ENCODE measurements at regions not wholly inside any gene's neighbourhood (a gene's known extent, or its start where the extent isn't known, plus 50 kb on each side); places are given as distances from the start of the nearest gene placed in this dataset.

DNA sequence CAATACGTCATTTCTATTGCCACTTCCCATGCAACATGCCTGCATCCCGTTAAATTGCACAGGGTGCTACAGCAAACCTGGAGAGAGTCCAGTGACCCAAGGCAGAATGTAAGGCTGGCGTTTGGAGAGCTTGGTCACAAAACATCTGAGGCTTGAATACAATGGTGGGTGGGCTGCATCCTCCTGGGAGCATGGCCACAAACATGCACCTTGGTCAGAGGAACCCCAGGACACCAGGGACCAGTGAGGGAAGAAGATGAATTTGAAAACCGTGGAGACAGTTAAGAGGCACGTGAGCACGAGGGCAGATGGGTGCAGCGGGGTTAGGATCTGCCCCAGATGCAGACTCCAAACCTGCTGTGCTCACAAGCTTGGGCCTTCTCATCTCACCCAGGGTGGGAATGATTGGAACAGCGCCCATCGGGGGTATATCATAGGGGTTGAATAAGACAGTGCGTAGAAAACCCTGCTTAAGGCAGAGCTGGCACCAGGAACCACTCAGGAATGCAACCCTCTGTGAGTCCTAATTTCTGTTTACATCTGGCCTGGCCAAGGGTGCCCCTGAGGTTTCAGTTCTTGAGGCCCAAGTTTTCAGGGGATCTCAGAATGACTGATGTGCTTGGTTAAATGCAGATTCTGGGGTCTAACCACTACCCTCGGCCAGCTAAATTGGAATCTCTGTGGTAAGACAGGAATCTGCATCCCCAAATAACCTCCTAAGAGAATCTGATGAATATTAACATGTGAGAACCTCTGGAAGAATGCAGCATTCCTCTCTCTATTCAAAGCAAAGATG lies 97.2 kb downstream of the ARL4C start:
- no peaks in the 10 kb centered on the region for H3K36me3 ChIP-seq
- no peaks in the 10 kb centered on the region for H3K27me3 ChIP-seq (ENCODE audit: low read depth)
- TF ChIP-seq, protein P1, sequence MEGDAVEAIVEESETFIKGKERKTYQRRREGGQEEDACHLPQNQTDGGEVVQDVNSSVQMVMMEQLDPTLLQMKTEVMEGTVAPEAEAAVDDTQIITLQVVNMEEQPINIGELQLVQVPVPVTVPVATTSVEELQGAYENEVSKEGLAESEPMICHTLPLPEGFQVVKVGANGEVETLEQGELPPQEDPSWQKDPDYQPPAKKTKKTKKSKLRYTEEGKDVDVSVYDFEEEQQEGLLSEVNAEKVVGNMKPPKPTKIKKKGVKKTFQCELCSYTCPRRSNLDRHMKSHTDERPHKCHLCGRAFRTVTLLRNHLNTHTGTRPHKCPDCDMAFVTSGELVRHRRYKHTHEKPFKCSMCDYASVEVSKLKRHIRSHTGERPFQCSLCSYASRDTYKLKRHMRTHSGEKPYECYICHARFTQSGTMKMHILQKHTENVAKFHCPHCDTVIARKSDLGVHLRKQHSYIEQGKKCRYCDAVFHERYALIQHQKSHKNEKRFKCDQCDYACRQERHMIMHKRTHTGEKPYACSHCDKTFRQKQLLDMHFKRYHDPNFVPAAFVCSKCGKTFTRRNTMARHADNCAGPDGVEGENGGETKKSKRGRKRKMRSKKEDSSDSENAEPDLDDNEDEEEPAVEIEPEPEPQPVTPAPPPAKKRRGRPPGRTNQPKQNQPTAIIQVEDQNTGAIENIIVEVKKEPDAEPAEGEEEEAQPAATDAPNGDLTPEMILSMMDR (IDR thresholded peaks at IDR 0.05; ENCODE audit: borderline replicate concordance): no peak
- H3K4me1 ChIP-seq: no peaks in the 10 kb centered on the region
- no peak overlapping the region for H3K4me3 ChIP-seq
- no peaks in the 10 kb centered on the region for H3K9me3 ChIP-seq (replicated peaks)
- intact Hi-C loops (cut with micrococcal nuclease): no loop called here
- H3K27ac ChIP-seq (replicated peaks): no peak overlapping the region
- no peak for DNase-seq

DNA sequence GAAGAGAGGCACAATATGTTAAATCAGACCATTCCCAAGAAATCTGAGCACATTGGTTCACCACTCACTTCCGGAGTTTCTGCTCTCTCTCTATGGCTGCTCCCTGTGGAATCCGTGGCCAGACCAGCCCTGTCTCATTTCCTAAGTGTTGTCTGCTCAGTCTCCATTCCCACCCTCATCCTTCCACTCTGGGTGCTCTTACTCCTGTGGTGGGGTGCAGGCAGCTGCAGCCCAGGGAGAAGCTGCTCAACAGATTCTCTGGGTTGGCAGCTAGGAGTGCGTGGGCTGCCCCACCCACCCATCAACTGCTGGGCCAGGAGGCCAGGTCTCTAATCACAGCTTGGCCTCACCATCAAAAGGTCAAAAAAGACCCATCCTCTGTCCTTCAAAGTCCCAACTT lies 98.3 kb downstream of the ARL4C start:
- Histone ChIP-seq H3K36me3 (no peaks in the 10 kb centered on the region), H3K9me3 (replicated peaks) (no peaks in the 10 kb centered on the region), H3K27ac (replicated peaks) (no peak overlapping the region), H3K4me3 (no peak overlapping the region), H3K4me1 (no peaks in the 10 kb centered on the region), H3K27me3 (ENCODE audit: low read depth) (no peaks in the 10 kb centered on the region)
- TF ChIP-seq, protein P1 (IDR thresholded peaks at IDR 0.05; ENCODE audit: borderline replicate concordance): no peak
- no peak for DNase-seq
- intact Hi-C loops (cut with micrococcal nuclease): no loop called here

DNA sequence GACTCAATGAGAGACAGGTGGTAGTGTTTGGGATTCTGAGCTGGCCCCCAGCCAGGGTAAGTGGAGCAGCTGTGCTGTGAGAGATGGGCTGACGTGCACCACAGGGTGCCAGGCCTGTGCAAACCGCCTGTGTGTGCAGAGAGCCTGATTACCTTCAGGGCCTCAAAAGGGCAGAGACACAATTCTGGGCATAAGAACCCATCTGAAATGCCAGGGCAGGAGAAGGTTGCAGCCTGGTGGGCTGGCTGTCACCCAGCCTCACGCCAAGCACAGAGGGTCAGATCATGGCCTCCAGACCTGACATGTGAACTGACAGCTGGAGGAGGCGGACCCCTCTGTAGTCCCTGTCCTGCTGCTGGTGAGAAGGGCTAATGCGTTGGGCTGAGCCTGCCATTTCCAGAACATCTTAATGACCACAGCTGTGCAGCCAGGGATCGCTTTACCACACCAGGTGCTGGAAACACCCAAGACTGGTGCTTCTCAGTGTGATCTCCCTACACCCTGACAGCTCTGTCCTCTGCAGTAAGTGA lies 100.9 kb downstream of the ARL4C start:
- no peaks in the 10 kb centered on the region for H3K4me1 ChIP-seq
- DNase-seq: no peak
- intact Hi-C loops (cut with micrococcal nuclease): no loop called here
- no peaks in the 10 kb centered on the region for H3K27me3 ChIP-seq (ENCODE audit: low read depth)
- H3K4me3 ChIP-seq: no peak overlapping the region
- TF ChIP-seq, protein P1 (IDR thresholded peaks at IDR 0.05; ENCODE audit: borderline replicate concordance): no peak
- no peaks in the 10 kb centered on the region for H3K9me3 ChIP-seq (replicated peaks)
- H3K36me3 ChIP-seq: no peaks in the 10 kb centered on the region
- no peak overlapping the region for H3K27ac ChIP-seq (replicated peaks)

DNA sequence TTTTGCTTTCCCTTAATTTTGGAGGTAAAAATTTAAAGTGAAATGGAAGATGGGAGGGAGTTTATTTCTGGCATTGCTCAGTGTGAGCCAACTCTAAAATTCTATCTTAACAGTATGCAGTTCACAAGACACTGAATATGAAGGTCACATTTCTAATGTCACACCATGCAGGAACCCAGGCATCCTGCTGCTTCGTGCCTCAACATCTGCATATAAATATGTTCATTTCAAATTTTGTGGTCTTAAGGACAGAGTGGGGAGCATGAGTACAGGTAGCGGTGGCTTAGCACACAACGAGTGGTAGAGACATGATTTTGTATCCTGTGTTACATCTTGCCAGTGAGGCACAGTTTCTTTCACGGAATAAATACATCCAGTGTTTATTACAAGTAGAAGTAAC lies 102.4 kb downstream of the ARL4C start:
- intact Hi-C loops (cut with micrococcal nuclease): no loop called here

DNA sequence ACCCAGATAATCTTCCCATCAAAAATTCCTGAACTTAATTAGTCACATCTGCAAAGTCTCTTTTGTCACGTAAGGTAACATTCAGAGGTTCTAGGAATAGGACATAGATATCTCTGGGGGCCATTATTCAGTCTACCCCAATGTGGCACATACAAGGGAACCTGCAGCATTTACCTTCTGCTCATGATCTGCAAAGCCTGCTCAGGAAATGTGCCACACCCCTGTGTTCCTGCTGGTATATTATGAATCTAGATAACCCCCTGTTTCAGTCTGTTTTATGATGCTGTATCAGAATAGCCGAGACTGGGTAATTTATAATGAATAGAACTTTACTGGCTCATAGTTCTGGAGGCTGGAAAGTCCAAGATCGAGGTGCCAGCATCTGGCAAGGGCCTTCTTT lies 103.5 kb downstream of the ARL4C start:
- intact Hi-C loops (cut with micrococcal nuclease): no loop called here
- H3K4me3 ChIP-seq: no peak overlapping the region
- TF ChIP-seq, protein P1 (IDR thresholded peaks at IDR 0.05; ENCODE audit: borderline replicate concordance): no peak
- no peaks in the 10 kb centered on the region for H3K27me3 ChIP-seq (ENCODE audit: low read depth)
- no peaks in the 10 kb centered on the region for H3K9me3 ChIP-seq (replicated peaks)
- no peak overlapping the region for H3K27ac ChIP-seq (replicated peaks)
- no peaks in the 10 kb centered on the region for H3K36me3 ChIP-seq
- no peaks in the 10 kb centered on the region for H3K4me1 ChIP-seq
- no peak for DNase-seq

More for the DNA sequence above, 102.4 kb downstream of the ARL4C start:
- DNase-seq: no peak
- no peak overlapping the region for H3K27ac ChIP-seq (replicated peaks)
- H3K9me3 ChIP-seq (replicated peaks): no peaks in the 10 kb centered on the region
- H3K4me3 ChIP-seq: no peak overlapping the region
- H3K27me3 ChIP-seq (ENCODE audit: low read depth): no peaks in the 10 kb centered on the region
- H3K36me3 ChIP-seq: no peaks in the 10 kb centered on the region
- no peaks in the 10 kb centered on the region for H3K4me1 ChIP-seq
- TF ChIP-seq, protein P1 (IDR thresholded peaks at IDR 0.05; ENCODE audit: borderline replicate concordance): no peak
